ENCODE measurements at regions not wholly inside any gene's neighbourhood (a gene's known extent, or its start where the extent isn't known, plus 50 kb on each side); places are given as distances from the start of the nearest gene placed in this dataset.

DNA sequence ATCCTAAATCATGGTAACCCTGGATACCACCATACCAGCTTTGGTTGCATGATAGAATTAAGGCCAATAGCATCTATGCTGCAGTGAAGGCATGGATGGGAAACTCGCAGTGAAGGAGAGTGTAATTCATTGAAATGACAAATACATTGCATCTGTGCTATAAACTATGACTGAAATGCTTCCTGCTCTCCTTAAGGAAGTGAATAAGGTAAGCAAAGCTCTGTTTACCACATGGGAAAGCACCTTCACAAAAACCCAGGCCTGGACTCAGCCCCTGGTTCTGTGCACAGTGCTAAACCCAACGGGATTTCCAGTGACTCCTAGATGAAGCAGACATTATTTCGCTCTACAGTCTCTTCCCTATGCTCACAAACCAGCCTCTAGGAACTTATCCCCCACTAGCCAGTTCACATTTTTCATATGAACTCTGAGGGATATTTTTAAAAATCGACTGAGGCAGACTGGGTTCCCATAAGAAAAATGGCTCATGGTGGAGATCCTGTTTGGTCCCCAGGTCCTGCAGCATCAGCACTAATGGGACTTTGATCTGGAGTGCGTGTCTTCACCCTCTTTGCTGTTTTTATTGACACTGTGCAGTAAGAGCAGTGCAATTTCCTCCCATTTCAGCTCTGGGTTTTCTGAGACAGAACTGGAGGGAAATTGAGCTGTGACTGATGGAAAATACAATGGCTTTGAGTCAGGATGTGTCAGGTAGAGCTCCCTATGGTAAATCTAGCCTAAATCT lies 362.7 kb downstream of the SIPA1L2 start:
- no peak for DNase-seq (ENCODE audit: low read depth in 4 of 4, low spot score in 2 of 4)

DNA sequence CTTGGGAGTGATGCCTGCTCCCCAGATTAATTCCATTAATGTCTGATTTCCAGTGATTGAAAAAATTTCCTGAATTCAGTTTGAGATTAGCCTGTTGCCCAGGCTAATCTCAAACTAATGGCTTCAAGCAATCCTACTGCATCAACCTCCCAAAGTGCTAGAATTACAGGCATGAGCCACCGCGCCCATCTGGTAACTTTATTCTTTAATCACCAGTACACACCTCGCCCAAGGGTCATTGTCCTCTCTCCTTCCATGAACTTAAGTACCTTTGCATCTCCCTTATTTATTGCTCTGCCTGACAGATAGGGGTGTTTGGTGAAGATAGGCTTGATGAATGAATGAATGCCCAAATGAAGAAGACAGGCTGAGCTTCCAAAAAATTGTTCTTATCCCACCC lies 366.5 kb downstream of the SIPA1L2 start:
- no peak for DNase-seq (ENCODE audit: low read depth in 4 of 4, low spot score in 2 of 4)

DNA sequence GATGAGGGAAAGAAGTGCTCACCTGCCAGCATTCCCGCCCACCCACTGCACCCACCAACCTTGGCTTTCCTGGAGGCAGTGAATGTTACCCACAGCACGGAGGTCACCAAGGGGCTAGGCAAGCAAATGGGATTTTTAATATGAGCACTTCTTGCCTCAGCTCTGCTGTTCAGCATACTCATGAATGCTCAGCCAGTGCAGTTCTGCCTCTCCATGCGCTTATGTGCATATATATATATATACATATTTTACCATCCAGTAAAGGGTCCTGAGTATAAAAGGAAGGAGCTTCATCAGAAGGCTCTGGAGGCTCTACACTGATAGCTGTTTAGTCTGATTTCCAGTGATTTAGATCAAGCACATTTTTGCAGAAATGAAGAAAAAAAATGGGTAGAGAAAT lies 366.9 kb downstream of the SIPA1L2 start:
- DNase-seq (ENCODE audit: low read depth in 4 of 4, low spot score in 2 of 4): no peak

DNA sequence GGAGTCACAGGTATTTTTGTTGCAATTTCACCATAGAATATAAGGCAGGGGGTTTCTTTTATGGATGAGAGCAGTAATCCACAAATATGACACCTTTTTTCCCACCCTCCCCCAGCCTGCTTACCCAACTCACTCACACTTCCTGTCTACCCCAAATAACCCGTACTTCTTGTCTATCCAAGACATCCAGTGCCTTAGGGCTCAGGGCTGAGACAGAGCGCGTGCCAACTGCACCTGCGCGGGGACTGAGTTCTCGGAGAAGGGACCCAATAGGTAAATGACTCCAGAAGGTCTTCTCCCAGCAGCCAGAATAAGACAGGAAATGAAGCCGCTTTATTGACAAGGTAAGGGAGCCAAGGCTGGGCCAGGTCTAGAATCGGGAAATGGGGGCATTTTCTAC lies 369.1 kb downstream of the SIPA1L2 start:
- no peak for DNase-seq (ENCODE audit: low read depth in 4 of 4, low spot score in 2 of 4)

DNA sequence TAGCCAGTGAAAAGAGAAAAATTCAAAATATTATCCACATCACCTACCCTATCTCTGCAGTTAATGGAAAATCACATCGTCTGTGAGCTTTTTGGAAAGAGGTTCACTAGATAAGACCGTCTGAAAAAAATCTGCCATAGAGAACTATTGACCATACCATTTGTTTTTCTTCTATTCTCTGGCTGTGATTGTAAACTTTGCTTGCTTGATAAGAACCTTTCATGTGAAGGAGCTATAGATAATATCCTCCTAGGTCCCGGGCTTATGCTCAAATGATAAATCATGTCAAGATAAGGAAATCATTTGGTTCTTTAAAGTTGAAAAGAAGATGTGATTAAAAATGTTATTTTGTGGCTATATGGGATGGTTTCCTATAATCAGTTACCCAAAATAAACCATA lies 369.9 kb downstream of the SIPA1L2 start:
- no peak for DNase-seq (ENCODE audit: low read depth in 4 of 4, low spot score in 2 of 4)

DNA sequence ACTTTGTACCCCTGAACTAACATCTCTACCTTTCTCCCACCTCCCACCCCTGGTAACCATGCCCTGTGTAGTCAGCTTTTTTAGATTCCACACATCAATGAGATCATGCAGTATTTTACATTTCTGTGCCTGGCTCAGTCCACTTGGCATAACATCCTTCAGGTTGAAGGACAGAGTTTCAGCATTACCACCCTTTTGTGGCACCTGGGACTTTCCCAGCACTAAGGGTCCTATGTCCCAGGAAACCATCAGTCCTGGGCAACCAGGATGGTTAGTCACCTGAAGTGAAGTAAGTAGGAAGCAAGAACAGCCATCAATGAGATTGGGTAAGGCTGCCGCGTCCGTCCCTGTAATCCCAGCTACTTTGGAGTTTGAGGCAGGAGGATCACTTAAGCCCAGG lies 370.6 kb downstream of the SIPA1L2 start:
- DNase-seq (ENCODE audit: low read depth in 4 of 4, low spot score in 2 of 4): no peak

DNA sequence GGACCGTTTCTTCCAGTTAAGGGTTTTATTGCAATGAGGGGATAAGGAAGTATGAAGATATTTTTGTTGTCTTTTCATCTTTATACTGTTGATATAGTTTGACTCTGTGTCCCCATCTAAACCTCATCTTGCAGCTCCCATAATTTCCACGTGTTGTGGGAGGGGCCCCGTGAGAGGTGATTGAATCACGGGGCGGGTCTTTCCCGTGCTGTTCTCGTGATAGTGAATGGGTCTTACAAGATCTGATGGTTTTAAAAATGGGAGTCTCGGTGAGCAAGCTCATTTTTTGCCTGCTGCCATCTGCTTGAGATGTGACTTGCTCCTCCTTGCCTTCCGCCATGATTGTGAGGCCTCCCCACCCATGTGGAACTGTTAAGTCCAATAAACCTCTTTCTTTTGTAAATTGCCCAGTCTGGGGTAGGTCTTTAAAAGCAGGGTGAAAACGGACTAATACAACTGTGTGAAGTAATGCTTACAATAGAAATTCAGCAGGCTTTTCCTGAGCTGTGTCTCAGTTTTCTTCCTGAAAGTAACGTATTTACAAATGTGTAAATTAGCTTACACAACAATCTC lies 377.3 kb downstream of the SIPA1L2 start:
- DNase-seq (ENCODE audit: low read depth in 4 of 4, low spot score in 2 of 4): no peak

DNA sequence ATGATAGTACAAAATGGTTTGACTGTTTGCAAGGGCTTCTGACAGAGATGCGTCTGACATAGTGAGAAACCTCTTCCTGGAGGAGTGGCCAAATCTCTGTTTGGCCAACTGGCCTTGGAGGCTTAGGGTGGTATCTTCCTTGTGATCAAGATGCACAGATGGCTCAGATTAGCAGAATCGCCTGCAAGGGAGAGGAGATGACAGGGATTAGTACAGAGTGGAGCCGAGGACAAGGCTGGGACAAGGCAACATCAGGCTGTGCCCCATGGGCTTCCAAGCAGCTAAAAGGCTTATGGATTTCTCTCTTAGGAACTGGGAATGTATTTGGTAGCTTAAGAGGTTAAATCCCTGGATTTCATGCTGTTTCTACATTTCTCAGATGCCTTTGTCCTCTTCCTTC lies 379.1 kb downstream of the SIPA1L2 start:
- DNase-seq (ENCODE audit: low read depth in 4 of 4, low spot score in 2 of 4): no peak

DNA sequence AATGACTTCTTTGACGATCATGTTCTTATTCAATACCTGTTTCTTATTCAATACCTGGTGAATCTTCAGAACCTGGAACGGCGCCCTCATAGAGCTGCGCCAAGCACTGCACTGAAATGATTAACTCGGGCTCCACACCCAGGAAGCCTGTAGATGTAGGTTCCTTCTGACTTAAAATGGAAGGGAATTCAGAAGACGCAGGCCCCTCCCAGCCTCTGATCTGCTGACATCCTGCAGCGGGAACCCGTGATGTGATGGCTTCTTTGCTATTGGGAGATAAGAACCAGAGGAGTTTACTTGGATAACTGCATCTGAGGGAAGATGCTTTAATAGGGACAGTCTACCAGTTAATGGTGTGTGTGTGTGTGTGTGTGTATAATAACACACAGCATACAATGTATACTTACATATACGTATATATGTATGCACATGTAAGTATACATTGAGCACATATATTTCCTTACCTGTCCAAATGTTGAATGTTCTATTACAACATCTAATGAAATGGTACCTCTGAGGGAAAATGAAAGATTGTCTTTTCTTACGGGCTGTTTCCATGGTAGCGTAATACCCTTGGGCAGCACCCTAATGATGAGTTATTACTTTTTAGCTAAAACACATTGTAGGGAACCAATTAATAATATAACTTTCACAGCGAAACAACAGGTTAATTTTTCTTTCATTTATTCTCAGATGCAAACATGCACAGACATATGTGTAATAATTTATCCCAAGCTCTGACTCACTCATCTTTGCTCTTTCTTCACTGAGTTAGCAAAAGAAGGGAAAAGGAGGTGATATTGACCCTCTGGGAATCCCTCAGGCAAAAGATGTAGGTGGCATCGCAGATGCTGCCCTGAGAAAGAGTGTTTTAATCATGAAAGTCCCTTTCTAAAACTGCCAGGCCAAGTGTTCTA lies 379.8 kb downstream of the SIPA1L2 start:
- no peak for DNase-seq (ENCODE audit: low read depth in 4 of 4, low spot score in 2 of 4)

DNA sequence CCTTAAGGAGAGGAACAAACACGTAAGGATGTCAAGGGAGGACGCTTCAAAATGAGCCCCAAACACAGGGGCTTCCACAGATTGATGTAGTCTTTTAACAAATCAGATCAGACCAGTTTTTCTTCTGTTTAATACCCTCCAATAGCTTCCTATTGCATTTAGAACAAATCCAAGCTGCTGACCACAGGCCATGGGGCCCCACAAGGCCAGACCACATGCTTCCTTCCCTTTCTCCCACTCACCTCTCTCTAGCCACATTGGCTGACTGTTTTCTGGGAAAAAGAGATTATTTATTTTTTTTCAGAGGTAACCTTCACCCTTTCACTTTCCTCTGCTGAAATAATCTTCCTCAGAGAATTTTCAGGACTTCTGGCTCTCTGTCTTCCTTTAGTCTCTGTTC lies 380.6 kb downstream of the SIPA1L2 start:
- no peak for DNase-seq (ENCODE audit: low read depth in 4 of 4, low spot score in 2 of 4)

DNA sequence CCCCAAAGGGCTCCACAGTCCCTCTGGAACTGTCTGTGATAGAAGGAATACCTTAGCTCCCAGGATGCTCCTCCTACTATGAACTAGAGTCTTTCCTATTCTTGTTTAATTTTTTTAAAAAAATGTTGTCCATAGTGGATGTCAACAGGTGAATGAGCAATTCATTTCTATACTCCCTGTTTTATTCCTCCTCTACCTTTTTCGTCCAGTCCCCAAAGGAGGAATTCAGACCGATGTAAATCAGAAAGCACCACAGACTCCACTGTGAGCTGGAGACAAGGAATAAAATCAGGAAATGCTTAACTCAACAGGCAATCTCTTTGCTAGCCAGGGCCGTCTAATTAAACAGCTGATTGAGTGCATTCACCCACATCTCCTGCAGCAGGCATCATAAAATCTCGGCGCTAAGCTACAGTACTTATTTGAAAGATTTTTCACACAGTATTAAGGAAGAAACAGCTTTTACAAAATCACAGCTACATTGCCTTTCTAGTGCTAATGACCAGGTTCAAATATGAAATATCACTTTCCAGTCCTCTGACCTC lies 381.6 kb downstream of the SIPA1L2 start:
- peak in 2 of 4 donors; percentile 15 to 38 for DNase-seq (ENCODE audit: low read depth in 4 of 4, low spot score in 2 of 4)

DNA sequence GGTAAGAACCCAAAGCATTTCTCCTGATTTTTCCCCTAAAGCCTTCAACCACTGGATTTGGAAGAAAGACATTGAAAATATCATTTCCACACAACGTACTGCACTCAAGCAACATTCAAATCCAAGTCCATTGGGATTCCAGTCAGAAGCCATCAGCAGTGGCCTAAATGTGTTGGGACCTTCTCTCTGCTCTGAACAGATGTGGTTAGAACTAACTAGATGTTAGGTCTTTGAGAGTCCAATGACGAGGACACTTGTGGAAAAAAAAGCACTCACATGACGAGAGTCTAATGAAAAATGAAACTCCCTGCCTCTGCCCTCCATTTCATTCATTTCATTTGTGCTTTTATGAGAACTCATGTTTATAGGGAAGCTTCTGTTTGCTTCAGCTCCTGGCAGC lies 382.3 kb downstream of the SIPA1L2 start:
- no peak for DNase-seq (ENCODE audit: low read depth in 4 of 4, low spot score in 2 of 4)

DNA sequence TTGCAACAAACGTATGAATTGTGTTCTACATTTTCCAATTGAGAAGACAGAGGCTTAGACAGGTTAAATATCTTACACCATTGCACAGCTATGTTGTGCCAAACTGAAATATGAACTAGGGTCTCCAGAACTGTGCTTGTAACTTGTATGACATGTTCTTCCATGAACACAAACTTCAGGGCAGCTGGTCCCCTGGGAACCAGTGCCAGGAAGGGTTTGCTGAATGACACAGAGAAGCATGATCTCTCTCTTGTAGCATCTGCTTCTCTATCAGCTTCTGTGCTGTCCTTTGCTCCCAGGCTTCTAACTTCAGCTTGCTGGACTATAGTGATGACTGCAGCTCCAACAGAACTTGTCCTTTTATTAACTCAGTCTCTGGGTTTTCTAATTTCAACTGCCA lies 385.5 kb downstream of the SIPA1L2 start:
- no peak for DNase-seq (ENCODE audit: low read depth in 4 of 4, low spot score in 2 of 4)

DNA sequence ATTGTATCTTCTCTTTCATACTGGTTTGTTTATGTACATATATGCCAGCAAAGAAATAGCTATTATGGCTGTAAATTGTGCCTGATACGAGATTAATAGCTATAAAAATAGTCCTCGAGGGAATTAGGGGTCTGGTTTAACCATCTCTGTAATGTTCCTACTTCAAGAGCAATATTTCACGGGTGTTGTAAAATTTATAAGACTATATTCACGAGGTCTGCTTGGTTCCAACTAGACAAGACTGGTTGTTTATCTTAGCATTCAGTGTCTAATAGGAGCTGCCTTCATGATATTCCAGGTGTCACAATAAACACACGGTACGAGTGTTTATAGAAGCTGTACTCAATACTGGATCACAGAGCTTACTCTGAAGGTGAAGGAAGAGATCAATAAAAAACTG lies 389.9 kb downstream of the SIPA1L2 start:
- no peak for DNase-seq (ENCODE audit: low read depth in 4 of 4, low spot score in 2 of 4)

DNA sequence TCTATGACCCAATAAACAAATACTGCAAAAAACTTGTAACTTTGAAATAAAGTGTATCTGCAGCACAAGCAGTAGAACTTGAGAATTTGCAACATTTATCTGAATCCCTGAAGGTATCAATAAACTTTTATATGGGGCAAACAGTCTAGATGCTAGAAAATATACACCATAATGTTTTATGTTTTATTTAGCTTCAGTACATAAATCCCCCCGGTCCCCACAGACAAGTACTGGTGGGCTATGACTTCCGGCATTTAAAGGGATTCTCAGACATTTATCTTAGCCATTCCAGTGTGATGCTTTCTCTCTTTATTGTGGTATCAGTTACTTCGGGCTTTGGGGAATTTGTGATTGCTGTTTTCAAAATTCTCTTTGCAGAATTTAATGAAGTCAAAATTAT lies 390.4 kb downstream of the SIPA1L2 start:
- DNase-seq (ENCODE audit: low read depth in 4 of 4, low spot score in 2 of 4): no peak

DNA sequence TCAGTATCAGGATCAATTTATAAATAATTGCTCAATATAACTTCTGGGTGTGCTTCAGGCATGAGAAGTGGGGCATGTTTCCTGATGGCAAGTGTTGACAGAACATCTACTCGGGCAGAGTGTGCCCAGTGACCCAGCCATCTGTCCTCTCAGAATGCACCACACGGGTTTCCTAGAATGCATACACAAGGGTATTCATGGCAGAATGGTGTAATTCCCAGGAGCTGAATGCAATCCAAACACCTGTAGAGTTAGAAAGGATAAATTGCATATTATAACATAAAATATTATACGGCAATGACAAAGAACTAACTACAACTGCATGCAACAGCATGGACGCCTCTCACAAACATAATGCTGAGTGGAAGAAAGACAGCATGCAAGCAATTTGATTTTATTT lies 391.9 kb downstream of the SIPA1L2 start:
- no peak for DNase-seq (ENCODE audit: low read depth in 4 of 4, low spot score in 2 of 4)

DNA sequence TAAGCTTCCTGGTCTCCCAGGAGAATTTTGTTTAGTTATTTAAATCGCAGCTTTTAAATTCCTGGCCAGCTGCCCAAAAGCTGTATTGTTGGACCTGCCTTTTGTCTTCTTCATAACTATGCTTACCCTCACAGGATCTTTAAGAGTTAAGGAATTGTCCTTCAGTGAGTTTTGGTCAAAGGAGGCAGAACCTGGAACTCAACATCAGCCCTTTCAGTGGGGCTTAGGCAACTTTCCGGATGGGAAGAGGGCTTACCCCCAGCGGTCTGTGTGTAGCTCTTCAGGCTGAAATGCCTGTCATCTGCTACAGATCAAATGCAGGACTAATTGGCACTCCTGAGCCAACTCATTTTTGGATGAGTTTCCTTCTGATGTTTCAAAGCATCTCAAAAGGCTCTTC lies 402.6 kb downstream of the SIPA1L2 start:
- DNase-seq (ENCODE audit: low read depth in 4 of 4, low spot score in 2 of 4): no peak

DNA sequence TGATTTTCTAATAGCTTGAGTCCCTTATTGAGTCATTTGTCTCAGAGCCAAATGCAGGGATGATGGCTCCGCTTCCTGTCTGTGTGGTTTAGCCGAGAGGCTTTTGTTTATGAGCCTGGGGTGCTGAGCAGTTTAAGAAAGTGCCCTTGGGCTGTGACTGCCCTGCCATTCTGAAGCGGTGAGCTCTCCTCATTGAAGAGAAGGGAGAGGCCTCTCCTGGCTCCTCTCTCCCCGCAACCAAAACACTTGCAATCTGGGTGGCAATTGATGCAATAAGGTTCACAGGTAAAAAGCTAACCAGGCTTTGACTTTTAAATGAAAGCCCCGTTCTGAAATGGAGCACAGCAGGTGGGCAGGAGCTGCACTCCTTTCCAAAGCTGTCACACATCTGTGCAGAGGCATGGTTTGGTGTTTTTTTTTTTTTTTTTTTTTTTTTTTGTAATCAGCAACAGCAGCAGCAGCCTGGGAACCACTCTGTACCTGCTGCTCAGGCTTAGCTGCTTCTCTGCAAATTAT lies 403.7 kb downstream of the SIPA1L2 start:
- DNase-seq (ENCODE audit: low read depth in 4 of 4, low spot score in 2 of 4): no peak

DNA sequence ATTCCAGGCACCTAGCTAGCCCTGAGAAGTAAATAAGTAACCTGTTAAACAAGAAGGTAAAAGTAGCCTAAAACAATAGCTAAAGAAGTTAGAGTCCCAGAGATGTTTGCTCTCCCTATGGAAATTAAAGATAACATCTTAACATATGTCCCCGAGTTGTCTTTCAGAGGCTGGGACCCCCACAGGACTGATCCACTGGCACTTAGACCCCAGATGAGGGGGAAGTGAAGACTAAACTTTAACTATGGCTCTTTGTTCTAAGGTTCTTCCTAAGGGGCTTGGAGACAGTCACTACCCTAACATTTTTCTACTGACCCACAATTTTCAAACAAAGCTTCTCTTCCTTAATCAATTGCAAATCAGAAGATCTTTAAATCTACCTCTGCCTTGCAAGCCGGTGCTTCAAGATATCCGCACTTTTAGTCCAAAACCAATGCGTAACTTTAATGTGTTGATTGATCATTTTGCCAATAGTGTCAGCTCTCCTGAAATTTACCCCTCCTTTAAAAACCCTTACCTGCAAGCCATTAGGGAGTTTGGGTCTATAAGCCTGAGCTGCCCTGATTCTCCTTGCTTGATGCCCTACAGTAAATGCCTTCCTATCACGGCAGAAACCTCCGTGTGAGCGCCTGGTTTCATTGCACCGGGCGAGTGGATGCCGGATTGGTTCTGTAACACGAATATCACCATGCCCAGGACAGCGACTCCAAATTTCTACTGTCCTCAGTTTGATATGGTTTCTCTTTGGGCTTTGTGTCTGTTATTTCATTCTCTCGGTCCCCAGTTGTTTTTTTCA lies 404.4 kb downstream of the SIPA1L2 start:
- no peak for DNase-seq (ENCODE audit: low read depth in 4 of 4, low spot score in 2 of 4)

DNA sequence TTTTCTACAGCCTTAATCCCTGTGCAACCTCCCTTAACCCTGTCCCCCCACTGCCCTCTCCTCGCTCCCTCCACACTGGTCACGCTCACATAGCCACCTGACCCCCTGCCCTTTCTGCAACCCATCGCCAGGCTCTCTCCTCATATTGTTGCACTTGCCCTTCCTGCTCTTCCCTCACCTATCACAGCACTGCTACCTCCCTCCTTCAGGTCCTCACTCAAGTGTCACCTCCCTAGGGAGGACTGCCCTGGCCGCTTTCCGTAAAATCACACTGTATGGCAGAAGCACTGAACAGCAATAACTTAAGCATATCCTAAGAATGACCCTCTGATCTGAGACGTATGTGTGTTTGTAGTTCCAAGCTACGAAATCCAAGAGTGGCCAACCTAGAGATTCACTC lies 406.0 kb downstream of the SIPA1L2 start:
- no peak for DNase-seq (ENCODE audit: low read depth in 4 of 4, low spot score in 2 of 4)
